H9 (cell line): ENCODE measurements at regions not wholly inside any gene's neighbourhood (a gene's known extent, or its start where the extent isn't known, plus 50 kb on each side); places are given as distances from the start of the nearest gene placed in this dataset.

ENCODE experiments used
- DNase-seq: peaks from one replicate; pipeline ENCODE4 v3.0.0-alpha.2; 2017
- H2AFZ ChIP-seq: one replicate; pipeline ENCODE4 v1.6.1; 2013; ENCODE audit warnings: mild to moderate bottlenecking, low read length, control low read depth, moderate library complexity
- H2AK5ac ChIP-seq: 2 replicates; pipeline ENCODE4 v1.6.1; 2013; ENCODE audit warnings: low read length, control low read depth, mixed read lengths; ENCODE audit not compliant: insufficient read length
- H2BK120ac ChIP-seq: one replicate; pipeline ENCODE4 v1.6.1; 2013; ENCODE audit warnings: low read depth, mild to moderate bottlenecking, low read length, control low read depth, inconsistent platforms; ENCODE audit not compliant: poor library complexity, severe bottlenecking
- H2BK12ac ChIP-seq: 2 replicates; pipeline ENCODE4 v1.6.1; 2013; ENCODE audit warnings: low read length, control low read depth, mixed read lengths, low read depth; ENCODE audit not compliant: insufficient read length
- H2BK15ac ChIP-seq: 2 replicates; pipeline ENCODE4 v1.6.1; 2013; ENCODE audit warnings: low read depth, low read length, control low read depth
- H2BK20ac ChIP-seq: one replicate; pipeline ENCODE4 v1.6.1; 2013; ENCODE audit warnings: low read depth, mild to moderate bottlenecking, low read length, control low read depth, inconsistent platforms; ENCODE audit not compliant: poor library complexity, severe bottlenecking
- H2BK5ac ChIP-seq: 2 replicates; pipeline ENCODE4 v1.6.1; 2013; ENCODE audit warnings: low read length, control low read depth, mixed read lengths; ENCODE audit not compliant: insufficient read length
- H3K14ac ChIP-seq: 2 replicates; pipeline ENCODE4 v1.6.1; 2013; ENCODE audit warnings: low read length, control low read depth; ENCODE audit not compliant: insufficient read depth
- H3K18ac ChIP-seq: 2 replicates; pipeline ENCODE4 v1.6.1; 2013; ENCODE audit warnings: low read depth, mild to moderate bottlenecking, mixed read lengths, low read length, control low read depth; ENCODE audit not compliant: insufficient read length
- H3K23ac ChIP-seq: 2 replicates; pipeline ENCODE4 v1.6.1; 2013; ENCODE audit warnings: low read length, control low read depth, mixed read lengths, low read depth; ENCODE audit not compliant: insufficient read length
- H3K23me2 ChIP-seq: 2 replicates; pipeline ENCODE4 v1.6.1; 2013; ENCODE audit warnings: low read depth, mild to moderate bottlenecking, mixed read lengths, low read length, control low read depth; ENCODE audit not compliant: insufficient read length, poor library complexity, severe bottlenecking
- H3K27ac ChIP-seq: 2 replicates; pipeline ENCODE4 v1.5.1; 2013; ENCODE audit warnings: low read length, control low read depth, mixed read lengths, low read depth; ENCODE audit not compliant: insufficient read length
- H3K27me3 ChIP-seq: 2 replicates; pipeline ENCODE4 v1.6.1; 2013; ENCODE audit warnings: low read length, control low read depth, inconsistent platforms; ENCODE audit not compliant: insufficient read depth
- H3K4ac ChIP-seq: 2 replicates; pipeline ENCODE4 v1.6.1; 2013; ENCODE audit warnings: low read depth, mild to moderate bottlenecking, control low read depth, inconsistent platforms, low read length, moderate library complexity
- H3K4me1 ChIP-seq: 2 replicates; pipeline ENCODE4 v1.6.1; 2013; ENCODE audit warnings: low read length, control low read depth, inconsistent platforms; ENCODE audit not compliant: insufficient read depth
- H3K4me2 ChIP-seq: 2 replicates; pipeline ENCODE4 v1.6.1; 2013; ENCODE audit warnings: low read length, control low read depth, mixed read lengths; ENCODE audit not compliant: insufficient read length, insufficient read depth
- H3K56ac ChIP-seq: 2 replicates; pipeline ENCODE4 v1.6.1; 2013; ENCODE audit warnings: low read depth, mild to moderate bottlenecking, mixed read lengths, low read length, control low read depth; ENCODE audit not compliant: insufficient read length
- H3K79me1 ChIP-seq: 2 replicates; pipeline ENCODE4 v1.6.1; 2013; ENCODE audit warnings: low read depth, mild to moderate bottlenecking, moderate library complexity, low read length, control low read depth, inconsistent platforms; ENCODE audit not compliant: insufficient read depth, poor library complexity, severe bottlenecking
- H3K79me2 ChIP-seq: 2 replicates; pipeline ENCODE4 v1.6.1; 2013; ENCODE audit warnings: low read length, control low read depth, inconsistent platforms; ENCODE audit not compliant: insufficient read depth
- H3K9ac ChIP-seq: 2 replicates; pipeline ENCODE4 v1.6.1; 2013; ENCODE audit warnings: low read length, control low read depth, mixed read lengths; ENCODE audit not compliant: insufficient read length; ENCODE audit errors: extremely low read depth
- H3K9me3 ChIP-seq: one replicate; pipeline ENCODE4 v1.6.1; 2013; ENCODE audit warnings: low read depth, low read length, inconsistent platforms; ENCODE audit not compliant: control insufficient read depth
- H3T11ph ChIP-seq: one replicate; pipeline ENCODE4 v1.6.1; 2013; ENCODE audit warnings: mild to moderate bottlenecking, low read length, control low read depth, inconsistent platforms
- H4K20me1 ChIP-seq: one replicate; pipeline ENCODE4 v1.6.1; 2013; ENCODE audit not compliant: control insufficient read depth, insufficient read length, insufficient read depth
- H4K5ac ChIP-seq: 2 replicates; pipeline ENCODE4 v1.6.1; 2013; ENCODE audit warnings: low read depth, mild to moderate bottlenecking, mixed read lengths, low read length, control low read depth; ENCODE audit not compliant: insufficient read length
- H4K8ac ChIP-seq: replicated peaks from 2 replicates; pipeline ENCODE4 v1.6.1; 2013; ENCODE audit warnings: low read length, control low read depth, mixed read lengths, low read depth; ENCODE audit not compliant: insufficient read length
- H4K91ac ChIP-seq: 2 replicates; pipeline ENCODE4 v1.6.1; 2013; ENCODE audit warnings: low read depth, mild to moderate bottlenecking, moderate library complexity, mixed read lengths, low read length, control low read depth; ENCODE audit not compliant: insufficient read length
- H3K27ac Mint-ChIP-seq, 3 experiments: 2 replicates in 2 of 3; 3 replicates in 1 of 3; pipeline ENCODE4 v1.8.0; 2020 to 2021; ENCODE audit warnings: mixed read lengths in 3 of 3, mild to moderate bottlenecking in 1 of 3, moderate library complexity in 1 of 3
- H3K27me3 Mint-ChIP-seq: 2 replicates; pipeline ENCODE4 v1.8.0; 2021; ENCODE audit warnings: low read depth, mild to moderate bottlenecking, moderate library complexity, mixed read lengths
- H3K36me3 Mint-ChIP-seq, 3 experiments: 2 replicates in 2 of 3; 3 replicates in 1 of 3; pipeline ENCODE4 v1.8.0; 2020 to 2021; ENCODE audit warnings: low read depth in 3 of 3, mixed read lengths in 3 of 3; ENCODE audit not compliant: insufficient read depth in 1 of 3
- H3K4me1 Mint-ChIP-seq, 2 experiments: 2 replicates each; pipeline ENCODE4 v1.8.0; 2020; ENCODE audit warnings: mixed read lengths in 2 of 2
- H3K4me3 Mint-ChIP-seq, 2 experiments: 2 replicates in 1 of 2; 3 replicates in 1 of 2; pipeline ENCODE4 v1.8.0; 2020 to 2021; ENCODE audit warnings: mild to moderate bottlenecking in 2 of 2, mixed read lengths in 2 of 2, moderate library complexity in 1 of 2
- H3K9me3 Mint-ChIP-seq, 2 experiments: 2 replicates in 1 of 2; 3 replicates in 1 of 2; pipeline ENCODE4 v1.8.0; 2020; ENCODE audit warnings: mild to moderate bottlenecking in 2 of 2, mixed read lengths in 2 of 2, moderate library complexity in 1 of 2
- CTCF ChIP-seq: fragments of 200-600 bp; sonication (generic); conservative IDR thresholded peaks from 3 replicates; pipeline ENCODE4 v1.8.0; 2021; ENCODE audit warnings: antibody characterized with exemption, mild to moderate bottlenecking
- WGBS: extraction: QIAGEN DNeasy Blood & Tissue Kit; methylation state at CpG from one replicate; pipeline ENCODE4 v1.1.7; 2013; ENCODE audit warnings: missing lambda C conversion rate, low lambda C conversion rate, mixed read lengths; ENCODE audit not compliant: insufficient read length; ENCODE audit errors: extremely low coverage; 5-methylcytosine and 5-hydroxymethylcytosine counted together

GRCh38 chr18:75489493-75490190 is 62.1 kb upstream of the SMIM21 start:
- H3K4me2 ChIP-seq = no peak overlapping the region
- no peaks in the 10 kb centered on the region for H4K20me1 ChIP-seq
- no peak overlapping the region for H3K4me3 Mint-ChIP-seq
- H3K79me1 ChIP-seq = no peaks in the 10 kb centered on the region
- H3K9me3 ChIP-seq = no peaks in the 10 kb centered on the region
- no peak overlapping the region for H4K8ac ChIP-seq
- H3T11ph ChIP-seq = no peak overlapping the region
- H3K23me2 ChIP-seq = no peaks in the 10 kb centered on the region
- no peak overlapping the region for H3K27ac ChIP-seq
- H4K91ac ChIP-seq = no peak overlapping the region
- no peaks in the 10 kb centered on the region for H3K4me1 ChIP-seq
- H2BK20ac ChIP-seq = no peak overlapping the region
- H3K79me2 ChIP-seq = no peaks in the 10 kb centered on the region
- no peak overlapping the region for H4K5ac ChIP-seq
- no peak overlapping the region for H2BK5ac ChIP-seq
- H3K4ac ChIP-seq = no peak overlapping the region
- H3K36me3 Mint-ChIP-seq = peaks cover 0 to 4% (median 2%) of the 10 kb centered on the region in 3 experiments; a peak in 2 of 7 replicates
- no peak overlapping the region for H3K23ac ChIP-seq
- no peak overlapping the region for H3K9ac ChIP-seq
- H3K14ac ChIP-seq = no peak overlapping the region
- H3K4me1 Mint-ChIP-seq = no peaks in the 10 kb centered on the region
- WGBS = no CpG with 5 or more reads among the region's 13 CpGs
- H3K27me3 ChIP-seq = no peaks in the 10 kb centered on the region
- H3K27me3 Mint-ChIP-seq = no peaks in the 10 kb centered on the region; the same call in 1 of the 2 replicates
- no peak overlapping the region for H2AFZ ChIP-seq
- no peak overlapping the region for H2BK120ac ChIP-seq
- H3K18ac ChIP-seq = no peak overlapping the region
- H2BK12ac ChIP-seq = no peak overlapping the region
- no peak overlapping the region for H3K56ac ChIP-seq
- no peak for DNase-seq
- no peak overlapping the region for H2AK5ac ChIP-seq
- no peak overlapping the region for H3K27ac Mint-ChIP-seq
- H2BK15ac ChIP-seq = no peak overlapping the region
- TF ChIP-seq CTCF = no peak
- H3K9me3 Mint-ChIP-seq = peaks cover 0 to 2% of the 10 kb centered on the region in 2 experiments; a peak in 1 of 5 replicates
